ENCODE measurements at regions not wholly inside any gene's neighbourhood (a gene's known extent, or its start where the extent isn't known, plus 50 kb on each side); places are given as distances from the start of the nearest gene placed in this dataset.

GRCh38 chr2:133753665-133754064 is 185.4 kb upstream of the NCKAP5 start:
- no peaks in the 10 kb centered on the region for H3K36me3 Mint-ChIP-seq (ENCODE audit: unreplicated experiment)
- no peak for TF ChIP-seq CTCF (IDR thresholded peaks at IDR 0.05)
- DNase-seq (ENCODE audit: extremely low spot score, unreplicated experiment) = no peak
- H3K27ac Mint-ChIP-seq (ENCODE audit: unreplicated experiment) = no peak overlapping the region
- H3K9me3 Mint-ChIP-seq (ENCODE audit: unreplicated experiment) = no peaks in the 10 kb centered on the region
- H3K4me1 Mint-ChIP-seq (ENCODE audit: unreplicated experiment) = peaks cover 18% of the 10 kb centered on the region
- H3K4me3 Mint-ChIP-seq (ENCODE audit: unreplicated experiment) = no peak overlapping the region
- peaks cover 10% of the 10 kb centered on the region for H3K27me3 Mint-ChIP-seq (ENCODE audit: unreplicated experiment)

GRCh38 chr2:133755480-133756300 is 187.4 kb upstream of the NCKAP5 start:
- H3K27ac Mint-ChIP-seq (ENCODE audit: unreplicated experiment) = peak overlapping the region; percentile 82
- no peak for DNase-seq (ENCODE audit: extremely low spot score, unreplicated experiment)
- no peak for TF ChIP-seq CTCF (IDR thresholded peaks at IDR 0.05)

GRCh38 chr2:133756833-133757232 is 188.6 kb upstream of the NCKAP5 start:
- no peak overlapping the region for H3K27ac Mint-ChIP-seq (ENCODE audit: unreplicated experiment)
- no peaks in the 10 kb centered on the region for H3K36me3 Mint-ChIP-seq (ENCODE audit: unreplicated experiment)
- peaks cover 26% of the 10 kb centered on the region for H3K4me1 Mint-ChIP-seq (ENCODE audit: unreplicated experiment)
- H3K9me3 Mint-ChIP-seq (ENCODE audit: unreplicated experiment) = no peaks in the 10 kb centered on the region
- H3K27me3 Mint-ChIP-seq (ENCODE audit: unreplicated experiment) = no peaks in the 10 kb centered on the region
- no peak for DNase-seq (ENCODE audit: extremely low spot score, unreplicated experiment)
- no peak overlapping the region for H3K4me3 Mint-ChIP-seq (ENCODE audit: unreplicated experiment)
- no peak for TF ChIP-seq CTCF (IDR thresholded peaks at IDR 0.05)

More at GRCh38 chr2:133755480-133756300, 187.4 kb upstream of the NCKAP5 start:
- Mint-ChIP-seq H3K36me3 (ENCODE audit: unreplicated experiment) (no peaks in the 10 kb centered on the region), H3K27me3 (ENCODE audit: unreplicated experiment) (peaks cover 5% of the 10 kb centered on the region), H3K4me3 (ENCODE audit: unreplicated experiment) (no peak overlapping the region), H3K9me3 (ENCODE audit: unreplicated experiment) (no peaks in the 10 kb centered on the region), H3K4me1 (ENCODE audit: unreplicated experiment) (peaks cover 25% of the 10 kb centered on the region)

GRCh38 chr2:133760376-133760775 is 192.1 kb upstream of the NCKAP5 start:
- no peak for TF ChIP-seq CTCF (IDR thresholded peaks at IDR 0.05)
- no peak for DNase-seq (ENCODE audit: extremely low spot score, unreplicated experiment)
- peak overlapping the region; percentile 19 for H3K27ac Mint-ChIP-seq (ENCODE audit: unreplicated experiment)
- peaks cover 22% of the 10 kb centered on the region for H3K4me1 Mint-ChIP-seq (ENCODE audit: unreplicated experiment)
- no peaks in the 10 kb centered on the region for H3K9me3 Mint-ChIP-seq (ENCODE audit: unreplicated experiment)
- no peaks in the 10 kb centered on the region for H3K27me3 Mint-ChIP-seq (ENCODE audit: unreplicated experiment)
- no peak overlapping the region for H3K4me3 Mint-ChIP-seq (ENCODE audit: unreplicated experiment)
- no peaks in the 10 kb centered on the region for H3K36me3 Mint-ChIP-seq (ENCODE audit: unreplicated experiment)

- TF ChIP-seq CTCF (IDR thresholded peaks at IDR 0.05) = no peak
- H3K27ac Mint-ChIP-seq (ENCODE audit: unreplicated experiment) = peak overlapping the region; percentile 29
- no peak for DNase-seq (ENCODE audit: extremely low spot score, unreplicated experiment)
- no peak overlapping the region for H3K4me3 Mint-ChIP-seq (ENCODE audit: unreplicated experiment)
- no peaks in the 10 kb centered on the region for H3K9me3 Mint-ChIP-seq (ENCODE audit: unreplicated experiment)
- H3K27me3 Mint-ChIP-seq (ENCODE audit: unreplicated experiment) = no peaks in the 10 kb centered on the region
- no peaks in the 10 kb centered on the region for H3K36me3 Mint-ChIP-seq (ENCODE audit: unreplicated experiment)
- peaks cover 18% of the 10 kb centered on the region for H3K4me1 Mint-ChIP-seq (ENCODE audit: unreplicated experiment)
Measured at GRCh38 chr2:133765658-133766057, 197.4 kb upstream of the NCKAP5 start.

Data from osteocyte (in vitro differentiated cells).